ENCODE measurements at regions not wholly inside any gene's neighbourhood (a gene's known extent, or its start where the extent isn't known, plus 50 kb on each side); places are given as distances from the start of the nearest gene placed in this dataset.

- H3K27me3 ChIP-seq: no peaks in the 10 kb centered on the region
- H3K27ac ChIP-seq: no peak overlapping the region
- H3K36me3 ChIP-seq: no peaks in the 10 kb centered on the region
- no peak for TF ChIP-seq CTCF (IDR thresholded peaks at IDR 0.05)
- no peak overlapping the region for H3K4me3 ChIP-seq
- no peak for DNase-seq
- no peaks in the 10 kb centered on the region for H3K9me3 ChIP-seq
- intact Hi-C loops (cut with DNase I; ENCODE audit: low total_unique reads): no loop called here
- no peaks in the 10 kb centered on the region for H3K4me1 ChIP-seq
These were observed 398.5 kb upstream of the SLC24A2 start for GRCh38 chr9:20187318-20187717.

- no peak for TF ChIP-seq CTCF (IDR thresholded peaks at IDR 0.05)
- intact Hi-C loops (cut with DNase I; ENCODE audit: low total_unique reads): no loop called here
- no peak for DNase-seq
These were observed 398.0 kb upstream of the SLC24A2 start for GRCh38 chr9:20186823-20187222.

GRCh38 chr9:20186231-20186630 lies 397.4 kb upstream of the SLC24A2 start:
- Histone ChIP-seq H3K4me3 (no peak overlapping the region), H3K4me1 (no peaks in the 10 kb centered on the region), H3K36me3 (no peaks in the 10 kb centered on the region), H3K9me3 (no peaks in the 10 kb centered on the region), H3K27ac (no peak overlapping the region), H3K27me3 (no peaks in the 10 kb centered on the region)
- intact Hi-C loops (cut with DNase I; ENCODE audit: low total_unique reads): no loop called here
- TF ChIP-seq CTCF (IDR thresholded peaks at IDR 0.05): no peak
- DNase-seq: no peak

More at GRCh38 chr9:20186823-20187222, 398.0 kb upstream of the SLC24A2 start:
- no peaks in the 10 kb centered on the region for H3K4me1 ChIP-seq
- H3K27ac ChIP-seq: no peak overlapping the region
- no peaks in the 10 kb centered on the region for H3K9me3 ChIP-seq
- H3K4me3 ChIP-seq: no peak overlapping the region
- no peaks in the 10 kb centered on the region for H3K36me3 ChIP-seq
- H3K27me3 ChIP-seq: no peaks in the 10 kb centered on the region

GRCh38 chr9:20184541-20184940 lies 395.7 kb upstream of the SLC24A2 start:
- intact Hi-C loops (cut with DNase I; ENCODE audit: low total_unique reads): no loop called here
- Histone ChIP-seq H3K36me3 (no peaks in the 10 kb centered on the region), H3K27ac (no peak overlapping the region), H3K27me3 (no peaks in the 10 kb centered on the region), H3K9me3 (no peaks in the 10 kb centered on the region), H3K4me3 (no peak overlapping the region), H3K4me1 (no peaks in the 10 kb centered on the region)
- no peak for TF ChIP-seq CTCF (IDR thresholded peaks at IDR 0.05)
- DNase-seq: no peak

GRCh38 chr9:20178679-20179078 lies 389.8 kb upstream of the SLC24A2 start:
- Histone ChIP-seq H3K4me1 (no peaks in the 10 kb centered on the region), H3K9me3 (no peaks in the 10 kb centered on the region), H3K4me3 (no peak overlapping the region), H3K27ac (no peak overlapping the region), H3K36me3 (no peaks in the 10 kb centered on the region), H3K27me3 (no peaks in the 10 kb centered on the region)
- no peak for DNase-seq
- TF ChIP-seq CTCF (IDR thresholded peaks at IDR 0.05): no peak
- intact Hi-C loops (cut with DNase I; ENCODE audit: low total_unique reads): no loop called here

GRCh38 chr9:20178197-20178596 lies 389.4 kb upstream of the SLC24A2 start:
- intact Hi-C loops (cut with DNase I; ENCODE audit: low total_unique reads): no loop called here
- TF ChIP-seq CTCF (IDR thresholded peaks at IDR 0.05): no peak

More at GRCh38 chr9:20178197-20178596, 389.4 kb upstream of the SLC24A2 start:
- H3K9me3 ChIP-seq: no peaks in the 10 kb centered on the region
- no peak overlapping the region for H3K4me3 ChIP-seq
- H3K27ac ChIP-seq: no peak overlapping the region
- no peaks in the 10 kb centered on the region for H3K4me1 ChIP-seq
- no peak for DNase-seq
- no peaks in the 10 kb centered on the region for H3K27me3 ChIP-seq
- no peaks in the 10 kb centered on the region for H3K36me3 ChIP-seq

Measured in tibial artery (tissue), 4 donors.